HepG2 (cell line): ENCODE measurements at regions not wholly inside any gene's neighbourhood (a gene's known extent, or its start where the extent isn't known, plus 50 kb on each side); places are given as distances from the start of the nearest gene placed in this dataset.

Source experiments
- ATAC-seq: fragments of 200-7000 bp; cut with Tn5 transposase; 3 replicates; pipeline ENCODE4 v1.9.1; 2020; ENCODE audit warnings: mild to moderate bottlenecking, moderate library complexity
- BruUV-seq: library from RNA; stranded (reverse); fragments of 400-500 nt; replicated peaks from 2 replicates; lab custom pipeline; 2021; lab: Mats Ljungman, UMichigan
- CTCF ChIA-PET: fragments of 300-600 bp; formaldehyde crosslinking; extraction: SDS; loops from one replicate; lab custom pipeline; 2021; ENCODE audit warnings: low total read pairs, inconsistent platforms, low intra/inter-chr PET ratio; lab: Yijun Ruan, JAX
- POLR2A ChIA-PET: fragments of 350-600 bp; sonication (Branson Sonifier 250); formaldehyde crosslinking; loops from one replicate; lab custom pipeline; 2020; ENCODE audit warnings: antibody characterized with exemption, inconsistent platforms; lab: Yijun Ruan, JAX
- DNase-seq: peaks from one replicate; pipeline ENCODE4 v3.0.0-alpha.2; 2015; ENCODE audit warnings: low spot score
- FAIRE-seq: peaks from 3 replicates; lab custom pipeline; 2011; peaks lifted over from hg19 to GRCh38; lab: Jason Lieb, UNC
- H2AFZ ChIP-seq: one replicate; pipeline ENCODE4 v1.6.1; 2011; ENCODE audit warnings: low read length, inconsistent platforms
- H3K27ac ChIP-seq: fragments of 300-600 bp; 3 replicates; pipeline ENCODE4 v1.8.0; 2011; ENCODE audit warnings: mixed run types, mild to moderate bottlenecking, mixed read lengths, low read length, inconsistent platforms; ENCODE audit not compliant: insufficient read depth; ENCODE audit errors: extremely low read length
- H3K27me3 ChIP-seq, 2 experiments: fragments of 200-600 bp in 1 of 2; 2 replicates in 1 of 2; 3 replicates in 1 of 2; pipeline versions ENCODE4 v1.6.0 to v1.8.0; 2011; ENCODE audit warnings: low read length in 2 of 2, mild to moderate bottlenecking in 2 of 2, moderate library complexity in 2 of 2, inconsistent platforms in 1 of 2; ENCODE audit not compliant: insufficient read depth in 2 of 2, control insufficient read depth in 1 of 2
- H3K36me3 ChIP-seq, 2 experiments: fragments of 200-600 bp in 1 of 2; replicated peaks in 1 of 2; 2 replicates in 1 of 2; 3 replicates in 1 of 2; pipeline versions ENCODE4 v1.5.1 to v1.8.0; 2011; ENCODE audit warnings: low read length in 2 of 2, inconsistent platforms in 1 of 2; ENCODE audit not compliant: insufficient read depth in 2 of 2, control insufficient read depth in 1 of 2
- H3K4me1 ChIP-seq: 2 replicates; pipeline ENCODE4 v1.5.1; 2012; ENCODE audit warnings: low read length, inconsistent platforms; ENCODE audit not compliant: insufficient read depth
- H3K4me2 ChIP-seq: 2 replicates; pipeline ENCODE4 v1.6.0; 2011; ENCODE audit warnings: low read depth, low read length, inconsistent platforms
- H3K4me3 ChIP-seq, 3 experiments: fragments of 200-600 bp in 1 of 3; sonication (generic), shearing (Covaris generic) in 1 of 3; replicated peaks in 1 of 3; 2 replicates each; pipeline ENCODE4 v1.5.1; 2011 to 2016; ENCODE audit warnings: low read length in 3 of 3, inconsistent platforms in 2 of 3, low read depth in 2 of 3, mild to moderate bottlenecking in 2 of 3, control low read depth in 1 of 3, mixed read lengths in 1 of 3; ENCODE audit not compliant: insufficient read depth in 1 of 3
- H3K79me2 ChIP-seq: one replicate; pipeline ENCODE4 v1.6.1; 2011; ENCODE audit warnings: low read length, inconsistent platforms; ENCODE audit not compliant: insufficient read depth
- H3K9ac ChIP-seq: 2 replicates; pipeline ENCODE4 v1.6.0; 2011; ENCODE audit warnings: mild to moderate bottlenecking, low read depth, low read length, inconsistent platforms; ENCODE audit not compliant: insufficient read depth
- H3K9me3 ChIP-seq: 2 replicates; pipeline ENCODE4 v1.5.1; 2012; ENCODE audit warnings: mild to moderate bottlenecking, low read length
- H4K20me1 ChIP-seq: 2 replicates; pipeline ENCODE4 v1.6.0; 2011; ENCODE audit warnings: inconsistent platforms, mild to moderate bottlenecking, low read length, moderate library complexity; ENCODE audit not compliant: insufficient read depth
- KDM1A ChIP-seq: IDR thresholded peaks from 2 replicates; pipeline ENCODE4 v1.6.1; 2016; ENCODE audit warnings: missing compliant biosample characterization
- WGBS: methylation state at CpG from one replicate; pipeline ENCODE4 v1.1.6; 2017; ENCODE audit warnings: low lambda C conversion rate; 5-methylcytosine and 5-hydroxymethylcytosine counted together
- in situ Hi-C: cut with HindIII; loops from 2 replicates; pipeline ENCODE4 v1.10.0; 2017; ENCODE audit warnings: low pct_unique_long_range_greater_than_20kb; ENCODE audit not compliant: extremely low pct_ligation_motif_present
- intact Hi-C: fragments of 100-400 bp; cut with micrococcal nuclease; formaldehyde crosslinking; loops from one replicate; pipeline ENCODE4 v1.10.0; 2022; ENCODE audit not compliant: unreplicated experiment
- TF ChIP-seq, protein P1 (sequence below): sonication (generic); formaldehyde crosslinking; IDR thresholded peaks from 2 replicates; pipeline ENCODE4 v1.5.1; 2020; ENCODE audit warnings: mild to moderate bottlenecking, missing genetic modification reagents, borderline replicate concordance
- TF ChIP-seq, protein P2 (sequence below): sonication (generic); formaldehyde crosslinking; IDR thresholded peaks from 2 replicates; pipeline ENCODE4 v1.9.0; 2021; ENCODE audit warnings: missing genetic modification reagents, borderline replicate concordance
- TF ChIP-seq, protein P3 (sequence below): sonication (generic); formaldehyde crosslinking; conservative IDR thresholded peaks from 2 replicates; pipeline ENCODE4 v1.4.0; 2020; ENCODE audit warnings: mild to moderate bottlenecking, missing genetic modification reagents, moderate library complexity
- TF ChIP-seq, protein P4 (sequence below), 2 experiments: sonication (generic) in 1 of 2; formaldehyde crosslinking in 1 of 2; IDR thresholded peaks; 2 replicates each; pipeline versions ENCODE4 v1.5.1 to v1.6.1; 2011 to 2020; ENCODE audit warnings: borderline replicate concordance in 1 of 2, low read depth in 1 of 2, low read length in 1 of 2, mild to moderate bottlenecking in 1 of 2, missing genetic modification reagents in 1 of 2, moderate library complexity in 1 of 2

DNA sequence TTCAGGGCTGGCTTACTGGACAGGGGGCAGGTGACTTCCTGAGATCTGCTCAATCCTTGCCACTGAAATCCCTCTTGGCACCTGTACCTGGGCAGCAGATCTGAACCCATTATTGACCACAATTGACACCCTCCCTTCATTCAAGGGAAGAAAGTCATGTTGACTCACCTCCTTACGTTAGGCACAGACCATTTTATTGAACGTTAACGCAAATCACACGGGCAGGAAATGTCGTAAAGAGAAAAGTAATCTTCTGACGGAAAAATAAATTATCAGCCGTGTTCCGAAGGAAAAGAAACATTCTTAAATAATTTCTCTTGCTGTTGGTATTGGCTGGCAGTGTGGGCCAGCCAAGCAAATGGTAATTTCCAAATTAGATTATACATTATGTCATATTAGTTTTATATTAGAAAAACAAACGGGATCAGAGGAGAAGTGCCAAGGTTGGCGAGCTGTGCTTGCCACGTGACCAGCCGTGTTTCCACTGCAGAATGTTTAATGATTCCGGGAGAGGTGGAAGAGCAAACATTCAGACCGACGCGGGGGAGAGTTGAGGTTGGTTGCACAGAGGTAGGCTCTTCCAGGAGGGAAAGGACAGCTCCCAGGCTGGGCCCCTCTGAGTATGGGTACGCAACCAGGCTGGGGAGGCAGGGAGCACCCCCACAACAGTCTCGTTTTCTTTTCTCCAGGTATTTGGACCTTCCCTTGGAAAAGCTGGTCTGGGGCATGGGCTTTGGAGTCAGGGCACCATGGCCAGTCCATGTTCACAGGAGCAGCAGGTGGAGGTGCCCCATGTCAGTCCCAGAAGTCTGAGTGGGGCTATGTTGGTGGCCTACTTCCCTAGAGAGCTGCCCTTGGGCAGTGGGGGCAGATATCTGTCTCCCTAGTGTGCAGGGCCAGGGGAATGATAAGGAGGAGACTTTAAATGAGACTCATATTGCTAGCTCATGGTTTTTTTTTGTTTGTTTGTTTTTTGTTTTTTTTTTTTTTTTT lies 121.1 kb downstream of the FOXD2 start:
- DNase-seq (peak; percentile 17), FAIRE-seq (no peak), ATAC-seq (peak; percentile 57)
- in situ Hi-C loops (no loop called here), intact Hi-C loops (no loop called here)
- Histone ChIP-seq H3K27me3 (peaks cover 0 to 9% of the 10 kb centered on the region in 2 experiments; a peak in 4 of 5 replicates), H3K9me3 (no peaks in the 10 kb centered on the region), H2AFZ (no peak overlapping the region), H3K4me2 (peak overlapping the region; percentile 20; the same call in 1 of the 2 replicates), H3K79me2 (no peaks in the 10 kb centered on the region), H3K4me3 (no peak overlapping the region), H3K4me1 (peaks cover 21% of the 10 kb centered on the region), H3K36me3 (no peaks in the 10 kb centered on the region), H3K27ac (no peak overlapping the region), H4K20me1 (peaks cover 2% of the 10 kb centered on the region; the same call in 1 of the 2 replicates), H3K9ac (no peak overlapping the region)
- 16% methylated on average over 18 of the region's 18 CpGs for WGBS
- no TSS peak for BruUV-seq
- ChIA-PET CTCF (no interaction called here), POLR2A (no interaction called here)
- TF ChIP-seq, protein P1, sequence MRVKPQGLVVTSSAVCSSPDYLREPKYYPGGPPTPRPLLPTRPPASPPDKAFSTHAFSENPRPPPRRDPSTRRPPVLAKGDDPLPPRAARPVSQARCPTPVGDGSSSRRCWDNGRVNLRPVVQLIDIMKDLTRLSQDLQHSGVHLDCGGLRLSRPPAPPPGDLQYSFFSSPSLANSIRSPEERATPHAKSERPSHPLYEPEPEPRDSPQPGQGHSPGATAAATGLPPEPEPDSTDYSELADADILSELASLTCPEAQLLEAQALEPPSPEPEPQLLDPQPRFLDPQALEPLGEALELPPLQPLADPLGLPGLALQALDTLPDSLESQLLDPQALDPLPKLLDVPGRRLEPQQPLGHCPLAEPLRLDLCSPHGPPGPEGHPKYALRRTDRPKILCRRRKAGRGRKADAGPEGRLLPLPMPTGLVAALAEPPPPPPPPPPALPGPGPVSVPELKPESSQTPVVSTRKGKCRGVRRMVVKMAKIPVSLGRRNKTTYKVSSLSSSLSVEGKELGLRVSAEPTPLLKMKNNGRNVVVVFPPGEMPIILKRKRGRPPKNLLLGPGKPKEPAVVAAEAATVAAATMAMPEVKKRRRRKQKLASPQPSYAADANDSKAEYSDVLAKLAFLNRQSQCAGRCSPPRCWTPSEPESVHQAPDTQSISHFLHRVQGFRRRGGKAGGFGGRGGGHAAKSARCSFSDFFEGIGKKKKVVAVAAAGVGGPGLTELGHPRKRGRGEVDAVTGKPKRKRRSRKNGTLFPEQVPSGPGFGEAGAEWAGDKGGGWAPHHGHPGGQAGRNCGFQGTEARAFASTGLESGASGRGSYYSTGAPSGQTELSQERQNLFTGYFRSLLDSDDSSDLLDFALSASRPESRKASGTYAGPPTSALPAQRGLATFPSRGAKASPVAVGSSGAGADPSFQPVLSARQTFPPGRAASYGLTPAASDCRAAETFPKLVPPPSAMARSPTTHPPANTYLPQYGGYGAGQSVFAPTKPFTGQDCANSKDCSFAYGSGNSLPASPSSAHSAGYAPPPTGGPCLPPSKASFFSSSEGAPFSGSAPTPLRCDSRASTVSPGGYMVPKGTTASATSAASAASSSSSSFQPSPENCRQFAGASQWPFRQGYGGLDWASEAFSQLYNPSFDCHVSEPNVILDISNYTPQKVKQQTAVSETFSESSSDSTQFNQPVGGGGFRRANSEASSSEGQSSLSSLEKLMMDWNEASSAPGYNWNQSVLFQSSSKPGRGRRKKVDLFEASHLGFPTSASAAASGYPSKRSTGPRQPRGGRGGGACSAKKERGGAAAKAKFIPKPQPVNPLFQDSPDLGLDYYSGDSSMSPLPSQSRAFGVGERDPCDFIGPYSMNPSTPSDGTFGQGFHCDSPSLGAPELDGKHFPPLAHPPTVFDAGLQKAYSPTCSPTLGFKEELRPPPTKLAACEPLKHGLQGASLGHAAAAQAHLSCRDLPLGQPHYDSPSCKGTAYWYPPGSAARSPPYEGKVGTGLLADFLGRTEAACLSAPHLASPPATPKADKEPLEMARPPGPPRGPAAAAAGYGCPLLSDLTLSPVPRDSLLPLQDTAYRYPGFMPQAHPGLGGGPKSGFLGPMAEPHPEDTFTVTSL (CRISPR knock-in tag) = no peak
- TF ChIP-seq, protein P2, sequence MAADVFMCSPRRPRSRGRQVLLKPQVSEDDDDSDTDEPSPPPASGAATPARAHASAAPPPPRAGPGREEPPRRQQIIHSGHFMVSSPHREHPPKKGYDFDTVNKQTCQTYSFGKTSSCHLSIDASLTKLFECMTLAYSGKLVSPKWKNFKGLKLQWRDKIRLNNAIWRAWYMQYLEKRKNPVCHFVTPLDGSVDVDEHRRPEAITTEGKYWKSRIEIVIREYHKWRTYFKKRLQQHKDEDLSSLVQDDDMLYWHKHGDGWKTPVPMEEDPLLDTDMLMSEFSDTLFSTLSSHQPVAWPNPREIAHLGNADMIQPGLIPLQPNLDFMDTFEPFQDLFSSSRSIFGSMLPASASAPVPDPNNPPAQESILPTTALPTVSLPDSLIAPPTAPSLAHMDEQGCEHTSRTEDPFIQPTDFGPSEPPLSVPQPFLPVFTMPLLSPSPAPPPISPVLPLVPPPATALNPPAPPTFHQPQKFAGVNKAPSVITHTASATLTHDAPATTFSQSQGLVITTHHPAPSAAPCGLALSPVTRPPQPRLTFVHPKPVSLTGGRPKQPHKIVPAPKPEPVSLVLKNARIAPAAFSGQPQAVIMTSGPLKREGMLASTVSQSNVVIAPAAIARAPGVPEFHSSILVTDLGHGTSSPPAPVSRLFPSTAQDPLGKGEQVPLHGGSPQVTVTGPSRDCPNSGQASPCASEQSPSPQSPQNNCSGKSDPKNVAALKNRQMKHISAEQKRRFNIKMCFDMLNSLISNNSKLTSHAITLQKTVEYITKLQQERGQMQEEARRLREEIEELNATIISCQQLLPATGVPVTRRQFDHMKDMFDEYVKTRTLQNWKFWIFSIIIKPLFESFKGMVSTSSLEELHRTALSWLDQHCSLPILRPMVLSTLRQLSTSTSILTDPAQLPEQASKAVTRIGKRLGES (CRISPR knock-in tag) = no peak
- TF ChIP-seq KDM1A (CRISPR knock-in tag) = no peak
- TF ChIP-seq, protein P3, sequence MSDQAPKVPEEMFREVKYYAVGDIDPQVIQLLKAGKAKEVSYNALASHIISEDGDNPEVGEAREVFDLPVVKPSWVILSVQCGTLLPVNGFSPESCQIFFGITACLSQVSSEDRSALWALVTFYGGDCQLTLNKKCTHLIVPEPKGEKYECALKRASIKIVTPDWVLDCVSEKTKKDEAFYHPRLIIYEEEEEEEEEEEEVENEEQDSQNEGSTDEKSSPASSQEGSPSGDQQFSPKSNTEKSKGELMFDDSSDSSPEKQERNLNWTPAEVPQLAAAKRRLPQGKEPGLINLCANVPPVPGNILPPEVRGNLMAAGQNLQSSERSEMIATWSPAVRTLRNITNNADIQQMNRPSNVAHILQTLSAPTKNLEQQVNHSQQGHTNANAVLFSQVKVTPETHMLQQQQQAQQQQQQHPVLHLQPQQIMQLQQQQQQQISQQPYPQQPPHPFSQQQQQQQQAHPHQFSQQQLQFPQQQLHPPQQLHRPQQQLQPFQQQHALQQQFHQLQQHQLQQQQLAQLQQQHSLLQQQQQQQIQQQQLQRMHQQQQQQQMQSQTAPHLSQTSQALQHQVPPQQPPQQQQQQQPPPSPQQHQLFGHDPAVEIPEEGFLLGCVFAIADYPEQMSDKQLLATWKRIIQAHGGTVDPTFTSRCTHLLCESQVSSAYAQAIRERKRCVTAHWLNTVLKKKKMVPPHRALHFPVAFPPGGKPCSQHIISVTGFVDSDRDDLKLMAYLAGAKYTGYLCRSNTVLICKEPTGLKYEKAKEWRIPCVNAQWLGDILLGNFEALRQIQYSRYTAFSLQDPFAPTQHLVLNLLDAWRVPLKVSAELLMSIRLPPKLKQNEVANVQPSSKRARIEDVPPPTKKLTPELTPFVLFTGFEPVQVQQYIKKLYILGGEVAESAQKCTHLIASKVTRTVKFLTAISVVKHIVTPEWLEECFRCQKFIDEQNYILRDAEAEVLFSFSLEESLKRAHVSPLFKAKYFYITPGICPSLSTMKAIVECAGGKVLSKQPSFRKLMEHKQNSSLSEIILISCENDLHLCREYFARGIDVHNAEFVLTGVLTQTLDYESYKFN (CRISPR knock-in tag) = no peak
- TF ChIP-seq, protein P4, sequence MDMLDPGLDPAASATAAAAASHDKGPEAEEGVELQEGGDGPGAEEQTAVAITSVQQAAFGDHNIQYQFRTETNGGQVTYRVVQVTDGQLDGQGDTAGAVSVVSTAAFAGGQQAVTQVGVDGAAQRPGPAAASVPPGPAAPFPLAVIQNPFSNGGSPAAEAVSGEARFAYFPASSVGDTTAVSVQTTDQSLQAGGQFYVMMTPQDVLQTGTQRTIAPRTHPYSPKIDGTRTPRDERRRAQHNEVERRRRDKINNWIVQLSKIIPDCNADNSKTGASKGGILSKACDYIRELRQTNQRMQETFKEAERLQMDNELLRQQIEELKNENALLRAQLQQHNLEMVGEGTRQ (IDR thresholded peaks at IDR 0.05; ENCODE audit: low read depth, low read length) = peak; percentile 45; the same call in 1 of the 2 replicates
- TF ChIP-seq, protein P4 (CRISPR knock-in tag; IDR thresholded peaks at IDR 0.05; ENCODE audit: borderline replicate concordance) = peak; percentile 35; the same call in 1 of the 2 replicates
